ENCODE measurements at regions not wholly inside any gene's neighbourhood (a gene's known extent, or its start where the extent isn't known, plus 50 kb on each side); places are given as distances from the start of the nearest gene placed in this dataset.

GRCh38 chr12:77500089-77500488, 330.6 kb upstream of the NAV3 start:
- no peak for TF ChIP-seq EP300 (IDR thresholded peaks at IDR 0.05; ENCODE audit: borderline replicate concordance in 1 of 2, low read depth in 1 of 2, low read length in 1 of 2)
- TF ChIP-seq NFIC (IDR thresholded peaks at IDR 0.05; ENCODE audit: borderline replicate concordance) = no peak
- TF ChIP-seq TAF1 (IDR thresholded peaks at IDR 0.05; ENCODE audit: borderline replicate concordance, low read depth, low read length) = no peak
- TF ChIP-seq NRF1 (IDR thresholded peaks at IDR 0.05; ENCODE audit: low read depth, low read length) = no peak
- no peak for TF ChIP-seq POLR2AphosphoS5 (IDR thresholded peaks at IDR 0.05; ENCODE audit: low read depth, low read length)
